GM18507 (cell line): ENCODE measurements at regions not wholly inside any gene's neighbourhood (a gene's known extent, or its start where the extent isn't known, plus 50 kb on each side); places are given as distances from the start of the nearest gene placed in this dataset.
A peak's percentile ranks its signal among the peaks of the same experiment; 100 is the strongest.
"Not testable (repeated sequence)": the region's sequence is repeated elsewhere in the genome, so short reads cannot be mapped to it uniquely, and the experiment has no call there.

Source experiments
- DNase-seq: peaks from one replicate; pipeline ENCODE4 v3.0.0; 2011; ENCODE audit warnings: low read depth; ENCODE audit not compliant: insufficient read length; ENCODE audit errors: extremely low spot score
- FAIRE-seq: peaks from 2 replicates; lab custom pipeline; 2011; peaks lifted over from hg19 to GRCh38; lab: Jason Lieb, UNC

DNA sequence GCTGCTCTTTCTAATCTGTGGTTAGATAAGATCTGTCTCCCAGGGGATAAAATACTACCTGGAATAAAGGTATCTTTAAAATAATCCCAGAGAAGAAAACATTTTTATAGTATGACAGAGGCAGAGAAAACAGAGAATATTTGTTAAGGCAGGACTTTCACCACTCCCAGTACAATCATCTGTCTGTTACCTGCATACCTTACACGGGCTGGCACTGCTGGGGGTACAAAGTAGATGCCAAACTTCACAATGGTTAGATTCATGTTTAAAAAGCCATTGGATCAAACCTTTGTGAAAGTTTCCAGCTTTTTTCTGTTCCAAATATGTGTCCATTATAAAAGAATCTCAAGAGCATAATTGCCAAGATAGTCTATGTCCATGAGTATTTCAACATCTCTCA lies 273.6 kb upstream of the BTG1 start:
- FAIRE-seq (no peak), DNase-seq (no peak)

GRCh38 chr12:92418381-92418780 lies 272.7 kb upstream of the BTG1 start:
- DNase-seq (no peak), FAIRE-seq (no peak)

GRCh38 chr12:92417373-92417772 lies 271.7 kb upstream of the BTG1 start:
- no peak for DNase-seq
- no peak for FAIRE-seq

- FAIRE-seq (no peak), DNase-seq (no peak)
These were observed 270.8 kb upstream of the BTG1 start for GRCh38 chr12:92416385-92416812.

- FAIRE-seq (no peak), DNase-seq (no peak)
These were observed 268.8 kb upstream of the BTG1 start for GRCh38 chr12:92414170-92415070.

DNA sequence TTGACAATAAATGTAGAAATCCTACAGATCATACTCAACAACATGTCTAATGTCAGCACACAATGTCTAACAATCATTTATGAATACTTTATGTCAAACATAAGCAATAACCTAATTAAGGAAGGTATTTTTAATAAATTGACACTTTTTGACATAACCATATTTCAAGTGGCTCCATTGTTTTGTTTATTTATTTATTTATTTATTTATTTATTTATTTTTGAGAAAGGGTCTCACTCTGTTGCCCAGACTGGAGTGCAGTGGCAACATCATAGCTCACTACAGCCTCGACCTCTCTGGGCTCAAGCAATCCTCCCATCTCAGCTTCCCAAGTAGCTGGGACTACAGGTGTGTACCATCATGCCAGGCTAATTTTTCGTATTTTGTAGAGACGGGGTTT lies 267.6 kb upstream of the BTG1 start:
- FAIRE-seq (no peak), DNase-seq (no peak)

GRCh38 chr12:92412856-92413255 lies 267.2 kb upstream of the BTG1 start:
- FAIRE-seq (no peak), DNase-seq (no peak)

DNA sequence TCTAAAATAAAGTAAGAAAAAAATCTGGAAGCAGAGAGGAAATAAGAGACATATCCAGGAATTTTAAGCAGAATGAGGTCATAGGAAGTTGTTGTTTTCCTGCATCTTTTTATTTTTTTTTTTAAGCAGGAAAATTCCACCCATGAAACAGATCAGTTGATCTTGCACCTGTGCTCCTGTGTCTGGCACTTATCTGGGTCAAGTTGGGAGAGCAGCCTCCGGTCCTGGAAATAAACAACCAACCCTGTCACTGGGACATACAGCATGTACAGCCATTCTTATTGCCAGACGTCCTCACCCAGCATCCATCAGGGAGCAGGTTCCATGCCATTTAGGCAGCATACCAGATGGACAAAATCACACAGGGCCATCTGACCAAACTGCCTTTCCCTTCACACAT lies 266.0 kb upstream of the BTG1 start:
- no peak for DNase-seq
- no peak for FAIRE-seq

- DNase-seq (no peak), FAIRE-seq (peak; percentile 78)
These were observed 262.6 kb upstream of the BTG1 start for GRCh38 chr12:92408072-92408900.

DNA sequence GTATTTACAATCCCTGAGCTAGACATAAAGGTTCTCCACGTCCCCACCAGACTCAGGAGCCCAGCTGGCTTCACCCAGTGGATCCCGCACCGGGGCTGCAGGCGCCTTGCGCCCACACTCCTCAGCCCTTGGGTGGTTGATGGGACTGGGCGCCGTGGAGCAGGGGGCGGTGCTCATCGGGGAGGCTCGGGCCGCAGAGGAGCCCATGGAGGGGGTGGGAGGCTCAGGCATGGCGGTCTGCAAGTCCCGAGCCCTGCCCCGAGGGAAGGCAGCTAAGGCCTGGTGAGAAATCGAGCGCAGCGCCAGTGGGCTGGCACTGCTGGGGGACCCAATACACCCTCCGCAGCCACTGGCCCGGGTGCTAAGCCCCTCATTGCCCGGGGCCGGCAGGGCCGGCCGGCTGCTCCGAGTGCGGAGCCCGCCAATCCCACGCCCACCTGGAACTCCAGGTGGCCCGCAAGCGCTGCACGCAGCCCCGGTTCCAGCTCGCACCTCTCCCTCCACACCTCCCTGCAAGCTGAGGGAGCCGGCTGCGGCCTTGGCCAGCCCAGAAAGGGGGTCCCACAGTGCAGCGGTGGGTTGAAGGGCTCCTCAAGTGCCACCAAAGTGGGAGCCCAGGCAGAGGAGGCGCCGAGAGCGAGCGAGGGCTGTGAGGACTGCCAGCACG lies 260.9 kb upstream of the BTG1 start:
- not testable (repeated sequence) for DNase-seq, FAIRE-seq

GRCh38 chr12:92405801-92406251 lies 260.2 kb upstream of the BTG1 start:
- not testable (repeated sequence) for FAIRE-seq, DNase-seq

DNA sequence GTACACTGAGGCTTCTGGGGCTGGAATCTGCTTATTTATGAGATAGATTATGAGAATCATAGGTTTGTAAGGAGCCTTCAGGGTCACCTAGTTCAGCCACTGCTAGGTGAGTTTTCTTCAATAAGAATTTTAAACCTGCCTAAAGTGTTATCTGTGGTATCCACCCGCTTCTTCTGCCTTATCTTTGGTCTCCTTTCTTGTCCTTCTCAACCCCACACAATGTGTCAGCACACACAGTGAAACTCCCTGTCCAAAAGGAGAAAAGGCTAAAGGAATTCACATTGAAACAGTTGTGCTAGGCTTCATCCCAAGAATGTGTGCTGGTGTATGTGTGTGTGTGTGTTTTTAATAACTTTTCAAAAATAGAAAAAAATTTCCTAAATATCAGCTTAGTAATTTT lies 259.3 kb upstream of the BTG1 start:
- FAIRE-seq (no peak), DNase-seq (no peak)

- no peak for DNase-seq
These were observed 258.7 kb upstream of the BTG1 start for GRCh38 chr12:92404259-92404894.

GRCh38 chr12:92403210-92404175 lies 257.8 kb upstream of the BTG1 start:
- FAIRE-seq (peak; percentile 99), DNase-seq (peak; percentile 15)

More at GRCh38 chr12:92404259-92404894, 258.7 kb upstream of the BTG1 start:
- FAIRE-seq, result peak; percentile 9

DNA sequence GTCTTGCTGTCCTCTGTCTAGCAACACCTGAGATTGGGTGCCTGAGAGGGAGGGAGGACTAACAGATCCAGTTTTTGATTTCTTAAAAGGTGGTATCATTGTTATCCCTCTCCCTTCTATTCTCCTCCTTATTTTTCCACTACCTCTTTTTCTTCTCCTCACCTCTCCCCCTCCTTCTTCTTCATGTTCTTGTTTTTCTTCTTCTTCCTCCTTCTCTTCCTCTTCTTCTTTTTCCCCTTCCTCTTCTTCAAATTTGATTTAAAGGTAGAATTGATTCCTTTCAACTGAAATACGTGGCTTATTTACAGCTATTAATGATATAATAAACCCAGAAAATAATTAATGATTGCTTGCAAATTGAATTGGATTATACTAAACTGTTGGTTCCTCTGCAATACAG lies 256.8 kb upstream of the BTG1 start:
- FAIRE-seq, result no peak
- no peak for DNase-seq

DNA sequence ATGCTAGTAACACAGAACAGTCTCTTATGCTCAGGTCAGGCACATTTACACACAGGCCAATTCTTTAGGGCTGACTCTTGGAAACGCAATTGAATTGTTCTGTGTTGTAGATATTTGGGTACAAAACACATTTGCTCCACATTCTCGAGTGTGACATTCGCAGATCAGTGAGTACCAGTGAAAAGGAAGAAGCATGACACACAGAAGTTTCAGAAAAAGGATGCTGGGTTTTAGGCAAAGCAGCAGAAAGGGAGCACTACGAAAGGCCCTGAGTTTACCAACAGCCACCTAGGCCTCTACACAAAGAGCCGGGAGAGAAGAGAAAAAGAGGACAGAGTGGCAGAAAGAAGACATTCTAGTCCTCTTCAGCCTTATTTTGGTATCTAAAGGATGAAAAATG lies 254.4 kb upstream of the BTG1 start:
- no peak for DNase-seq
- FAIRE-seq, result peak; percentile 70

- DNase-seq (no peak), FAIRE-seq (peak; percentile 35)
These were observed 253.1 kb upstream of the BTG1 start for GRCh38 chr12:92398565-92399309.
